GM12872 (cell line): ENCODE measurements at regions not wholly inside any gene's neighbourhood (a gene's known extent, or its start where the extent isn't known, plus 50 kb on each side); places are given as distances from the start of the nearest gene placed in this dataset.

Experiments
- TF ChIP-seq, protein P1 (sequence below): IDR thresholded peaks from 3 replicates; pipeline ENCODE4 v1.5.1; 2011; ENCODE audit warnings: low read depth, mild to moderate bottlenecking, low read length, moderate library complexity; ENCODE audit not compliant: insufficient read depth

DNA sequence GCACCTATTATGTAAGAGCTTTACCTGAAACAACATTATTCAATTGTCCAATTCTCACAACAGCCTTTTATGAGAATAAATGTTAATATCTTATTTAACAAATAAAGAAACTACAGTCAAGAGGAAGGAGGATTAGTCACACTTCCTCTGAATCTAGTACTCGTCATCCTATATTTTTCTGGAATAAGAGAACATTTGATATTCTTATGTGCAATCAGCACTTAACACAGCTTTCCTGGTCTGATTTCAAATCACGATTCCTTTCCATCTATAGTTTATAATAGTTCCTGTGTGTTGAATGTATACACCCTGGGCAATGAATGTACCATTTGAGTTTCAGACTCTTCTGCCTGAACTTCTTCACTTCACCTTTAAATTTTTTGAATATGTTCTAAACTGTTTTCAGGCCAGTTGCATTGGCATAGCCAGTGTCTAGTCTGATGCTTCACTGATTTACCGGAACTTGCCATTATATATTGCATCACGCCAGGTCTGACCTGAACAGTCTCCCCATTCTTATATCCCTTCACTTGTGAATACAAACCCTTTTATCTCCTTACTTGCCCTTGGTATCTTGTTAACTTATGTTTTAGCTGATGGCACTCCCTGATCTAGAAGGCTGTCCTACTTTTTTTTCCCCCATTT, 698.3 kb downstream of the MAT2B start:
- TF ChIP-seq, protein P1, sequence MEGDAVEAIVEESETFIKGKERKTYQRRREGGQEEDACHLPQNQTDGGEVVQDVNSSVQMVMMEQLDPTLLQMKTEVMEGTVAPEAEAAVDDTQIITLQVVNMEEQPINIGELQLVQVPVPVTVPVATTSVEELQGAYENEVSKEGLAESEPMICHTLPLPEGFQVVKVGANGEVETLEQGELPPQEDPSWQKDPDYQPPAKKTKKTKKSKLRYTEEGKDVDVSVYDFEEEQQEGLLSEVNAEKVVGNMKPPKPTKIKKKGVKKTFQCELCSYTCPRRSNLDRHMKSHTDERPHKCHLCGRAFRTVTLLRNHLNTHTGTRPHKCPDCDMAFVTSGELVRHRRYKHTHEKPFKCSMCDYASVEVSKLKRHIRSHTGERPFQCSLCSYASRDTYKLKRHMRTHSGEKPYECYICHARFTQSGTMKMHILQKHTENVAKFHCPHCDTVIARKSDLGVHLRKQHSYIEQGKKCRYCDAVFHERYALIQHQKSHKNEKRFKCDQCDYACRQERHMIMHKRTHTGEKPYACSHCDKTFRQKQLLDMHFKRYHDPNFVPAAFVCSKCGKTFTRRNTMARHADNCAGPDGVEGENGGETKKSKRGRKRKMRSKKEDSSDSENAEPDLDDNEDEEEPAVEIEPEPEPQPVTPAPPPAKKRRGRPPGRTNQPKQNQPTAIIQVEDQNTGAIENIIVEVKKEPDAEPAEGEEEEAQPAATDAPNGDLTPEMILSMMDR = no peak

DNA sequence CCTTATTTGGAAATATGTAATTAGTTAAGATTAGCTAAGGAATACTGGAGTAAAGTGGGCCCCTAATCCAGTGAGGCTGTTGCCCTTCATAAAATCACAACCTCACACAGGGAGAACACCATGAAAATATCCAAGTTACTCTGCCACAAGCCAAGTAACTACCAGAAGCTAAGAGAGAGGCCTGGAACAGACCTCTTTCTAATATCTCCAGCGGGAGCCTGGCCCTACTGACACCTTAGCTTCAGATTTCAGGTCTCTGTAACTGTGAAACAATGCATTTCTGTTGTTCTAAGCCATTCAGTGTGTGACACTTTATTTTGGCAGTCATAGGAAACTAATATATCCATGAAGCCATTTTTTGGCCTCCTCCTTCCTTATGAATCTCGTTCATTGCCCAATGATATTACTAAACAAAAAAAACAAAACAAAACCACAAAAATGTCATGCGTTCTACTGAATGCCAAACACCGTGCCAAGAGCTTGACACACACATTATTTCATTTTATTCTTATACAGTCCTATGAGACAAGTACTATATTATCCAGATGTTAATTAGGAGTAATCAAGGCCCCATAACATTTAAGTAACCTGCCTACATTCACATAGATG, 699.0 kb downstream of the MAT2B start:
- TF ChIP-seq, protein P1 = no peak

DNA sequence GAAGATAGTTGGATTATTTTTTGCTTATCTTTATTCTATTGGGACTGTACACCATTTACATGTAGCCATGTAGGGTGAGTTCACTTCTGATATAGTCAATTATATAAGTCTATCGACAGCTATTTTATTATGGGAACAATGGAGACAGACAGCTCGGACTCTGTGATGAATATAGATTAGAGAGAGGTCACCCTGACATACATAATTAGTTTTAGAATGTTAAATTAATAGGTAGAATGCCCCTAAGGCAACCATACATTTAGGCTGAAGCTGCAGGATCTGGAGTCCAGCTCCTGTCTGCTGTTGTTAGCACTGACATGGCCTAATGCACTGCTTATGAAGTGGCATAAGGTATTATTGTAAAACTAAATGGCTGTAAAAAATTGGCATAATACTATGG, 700.8 kb downstream of the MAT2B start:
- TF ChIP-seq, protein P1 = no peak

DNA sequence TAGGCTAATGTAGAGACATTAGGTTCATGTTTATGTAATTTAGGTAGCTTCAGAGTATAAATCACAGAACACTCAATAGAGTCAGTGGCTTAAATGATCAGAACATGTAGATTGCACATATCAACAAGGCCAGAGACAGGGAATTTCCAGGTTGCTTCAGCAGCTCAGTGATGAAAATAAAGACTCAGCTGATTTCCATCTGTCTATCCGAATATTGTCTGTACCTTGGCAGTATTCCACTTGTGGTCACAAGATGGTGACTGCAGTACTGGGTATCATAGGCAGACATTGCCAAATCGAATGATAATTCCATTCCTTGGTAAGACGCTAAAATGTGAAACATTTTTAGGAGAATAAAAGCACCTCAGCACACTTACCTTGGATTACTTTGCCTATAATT, 702.2 kb downstream of the MAT2B start:
- TF ChIP-seq, protein P1 = no peak

DNA sequence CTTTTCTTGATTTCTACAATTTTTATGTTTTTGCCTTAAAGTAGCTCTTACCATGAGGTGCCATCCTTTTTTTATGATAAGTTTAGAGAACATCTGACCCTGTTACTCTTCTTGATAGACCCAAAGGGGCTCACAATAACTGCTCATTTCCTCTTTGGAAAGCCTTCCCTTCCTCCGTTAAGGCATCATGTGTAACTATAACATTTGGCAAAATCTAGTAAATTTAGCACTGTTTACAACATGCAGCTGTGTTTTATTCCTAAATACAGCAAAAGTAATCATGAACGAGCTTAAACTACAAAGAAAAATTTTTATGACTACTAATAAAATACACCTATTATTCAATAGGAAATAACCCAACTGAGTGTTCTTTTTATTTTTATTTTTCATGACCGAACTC, 705.1 kb downstream of the MAT2B start:
- TF ChIP-seq, protein P1 = no peak

DNA sequence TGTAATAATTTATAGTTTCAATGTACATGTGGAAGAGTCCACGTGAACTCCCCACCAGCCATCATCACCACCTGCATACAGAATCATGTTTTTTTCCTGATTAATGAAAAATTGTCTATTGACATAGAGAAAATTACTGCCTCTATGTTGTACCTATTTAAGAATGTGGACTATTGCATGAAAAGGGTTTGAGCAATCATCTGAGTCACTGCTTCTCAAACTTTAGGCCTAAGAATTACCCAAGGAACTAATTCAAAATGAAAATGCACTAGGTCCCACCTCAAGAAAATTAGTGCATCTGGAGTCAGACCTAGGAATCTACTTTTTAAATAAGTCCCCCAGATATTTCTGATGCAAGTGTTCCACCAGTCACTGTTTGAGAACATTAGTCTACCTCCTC, 709.3 kb downstream of the MAT2B start:
- TF ChIP-seq, protein P1 = no peak

DNA sequence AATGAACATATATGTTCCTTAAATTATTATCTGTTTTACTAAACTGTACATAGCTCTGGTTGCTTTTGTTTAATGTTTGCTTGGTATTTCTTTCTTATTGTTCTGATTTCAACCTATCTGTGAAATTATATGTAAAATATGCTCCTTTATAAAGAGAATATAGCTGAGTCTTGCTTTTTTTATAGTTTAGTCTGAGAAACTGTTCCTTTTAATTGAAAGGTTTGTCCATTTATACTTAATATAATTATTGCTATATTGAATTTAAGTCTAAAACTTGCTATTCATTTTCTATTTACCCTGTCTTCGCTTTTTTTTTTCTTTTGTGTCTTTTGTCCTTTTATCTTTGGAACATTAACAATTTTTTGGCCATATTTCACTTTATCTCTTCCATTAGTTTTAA, 712.0 kb downstream of the MAT2B start:
- TF ChIP-seq, protein P1 = no peak
